HG03039 (cell line): ENCODE measurements at regions not wholly inside any gene's neighbourhood (a gene's known extent, or its start where the extent isn't known, plus 50 kb on each side); places are given as distances from the start of the nearest gene placed in this dataset.

Experiments
- ATAC-seq: cut with Tn5 transposase; IDR thresholded peaks from one replicate; pipeline ENCODE4 v1.9.1; 2021; ENCODE audit warnings: mild to moderate bottlenecking, moderate library complexity; ENCODE audit not compliant: unreplicated experiment

- peak; percentile 96 for ATAC-seq
Observed at GRCh38 chr4:56757821-56758411, 63.6 kb downstream of the SPINK2 start.

GRCh38 chr4:56757261-56757746 is 64.2 kb downstream of the SPINK2 start:
- peak; percentile 36 for ATAC-seq

- no peak for ATAC-seq
Observed at GRCh38 chr4:56755901-56756300, 65.6 kb downstream of the SPINK2 start.

GRCh38 chr4:56752985-56753384 is 68.5 kb downstream of the SPINK2 start:
- no peak for ATAC-seq

- ATAC-seq = no peak
Observed at GRCh38 chr4:56750231-56750630, 69.1 kb upstream of the HOPX start.

- ATAC-seq = no peak
Observed at GRCh38 chr4:56748271-56748670, 67.2 kb upstream of the HOPX start.

- no peak for ATAC-seq
Observed at GRCh38 chr4:56746639-56747038, 65.5 kb upstream of the HOPX start.

- no peak for ATAC-seq
Observed at GRCh38 chr4:56745042-56745441, 63.9 kb upstream of the HOPX start.

GRCh38 chr4:56744030-56744429 is 62.9 kb upstream of the HOPX start:
- no peak for ATAC-seq

- no peak for ATAC-seq
Observed at GRCh38 chr4:56743550-56743949, 62.5 kb upstream of the HOPX start.

- ATAC-seq = no peak
Observed at GRCh38 chr4:56742080-56742871, 61.2 kb upstream of the HOPX start.

- ATAC-seq = no peak
Observed at GRCh38 chr4:56741595-56741994, 60.5 kb upstream of the HOPX start.

- ATAC-seq = no peak
Observed at GRCh38 chr4:56739066-56739777, 58.1 kb upstream of the HOPX start.

GRCh38 chr4:56737666-56738065 is 56.6 kb upstream of the HOPX start:
- no peak for ATAC-seq

- ATAC-seq = no peak
Observed at GRCh38 chr4:56733352-56733751, 52.3 kb upstream of the HOPX start.

GRCh38 chr4:56732301-56732700 is 51.2 kb upstream of the HOPX start:
- no peak for ATAC-seq

GRCh38 chr4:56731857-56732256 is 50.8 kb upstream of the HOPX start:
- no peak for ATAC-seq
